ENCODE measurements at regions not wholly inside any gene's neighbourhood (a gene's known extent, or its start where the extent isn't known, plus 50 kb on each side); places are given as distances from the start of the nearest gene placed in this dataset.

- DNase-seq, result no peak
Measured at GRCh38 chr9:91141407-91141965, 220.2 kb downstream of the AUH start.

DNA sequence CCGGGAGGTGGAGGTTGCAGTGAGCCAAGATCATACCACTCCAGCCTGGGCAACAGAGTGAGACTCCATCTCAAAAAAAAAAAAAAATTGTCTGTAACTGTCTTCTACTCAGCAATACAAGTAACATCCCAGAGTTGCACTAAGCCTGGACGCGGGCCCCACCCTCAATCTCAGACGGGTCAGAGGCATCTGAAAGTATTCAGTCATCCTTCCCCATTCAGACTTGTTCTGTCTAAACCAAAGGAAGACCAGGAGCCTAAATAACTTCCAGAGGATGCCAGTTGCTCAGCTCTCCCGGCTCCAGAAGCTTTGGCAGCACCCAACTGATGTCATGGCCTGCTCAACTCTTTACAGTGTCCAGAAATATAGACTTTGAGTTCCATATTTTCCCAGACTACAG lies 218.6 kb downstream of the AUH start:
- DNase-seq, result no peak

DNA sequence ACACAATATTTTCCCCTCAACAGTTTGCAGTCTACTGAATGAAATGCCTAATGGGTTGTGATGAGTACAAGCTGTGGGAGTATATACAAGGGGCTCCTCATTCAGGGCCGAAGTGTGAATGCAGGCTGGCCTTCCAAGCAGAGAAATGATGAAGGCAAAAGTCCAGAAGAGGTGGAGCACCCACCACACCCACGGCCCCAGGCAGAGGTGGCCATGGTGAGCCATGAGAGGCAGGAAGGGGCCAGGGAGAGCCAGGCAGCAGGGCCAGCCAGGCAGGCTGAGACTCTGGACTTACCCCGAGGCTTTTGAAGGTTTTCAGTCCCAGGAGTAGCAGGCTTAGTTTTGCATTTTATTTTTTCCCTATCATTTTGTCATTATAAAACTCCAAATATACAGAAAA lies 218.1 kb downstream of the AUH start:
- DNase-seq, result no peak

DNA sequence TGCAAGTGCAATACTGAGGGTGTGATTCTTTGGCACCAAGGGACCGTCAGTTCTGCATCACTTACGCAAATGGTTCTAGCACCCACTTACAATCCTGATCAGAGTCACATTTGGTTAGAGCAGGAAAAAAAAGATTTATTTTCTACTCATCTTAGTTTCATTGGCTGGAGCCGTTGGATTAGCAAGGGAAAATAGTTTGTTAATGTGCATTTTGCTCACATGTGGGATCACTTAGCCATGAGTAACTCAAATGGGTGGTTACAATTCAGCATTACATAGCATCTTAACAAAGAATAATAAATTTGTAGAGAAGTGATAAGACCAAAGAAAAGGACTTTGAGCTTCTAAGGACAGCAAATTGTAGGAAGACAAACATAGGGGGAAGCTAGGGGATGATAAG lies 216.9 kb downstream of the AUH start:
- DNase-seq, result no peak

DNA sequence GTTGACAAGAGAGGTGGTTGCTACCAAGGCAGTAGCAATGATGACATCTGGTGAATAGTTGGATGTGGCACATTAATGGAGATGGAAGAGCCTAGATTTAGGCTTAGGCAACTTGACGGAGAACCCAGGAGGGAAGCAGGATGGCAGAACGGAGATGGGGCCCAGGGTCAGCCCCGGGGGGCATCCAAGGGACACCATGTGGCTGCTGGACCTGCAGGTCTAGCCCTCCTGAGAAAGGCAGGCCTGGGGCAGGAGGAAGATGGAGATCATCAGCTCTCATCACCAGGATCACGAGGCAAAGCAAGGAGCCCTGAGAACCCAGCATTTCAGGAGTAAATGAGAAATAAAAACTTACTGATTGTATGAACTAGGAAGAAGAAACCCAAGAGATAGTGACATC lies 216.2 kb downstream of the AUH start:
- DNase-seq, result no peak

GRCh38 chr9:91146391-91147019 lies 215.2 kb downstream of the AUH start:
- DNase-seq, result no peak

DNA sequence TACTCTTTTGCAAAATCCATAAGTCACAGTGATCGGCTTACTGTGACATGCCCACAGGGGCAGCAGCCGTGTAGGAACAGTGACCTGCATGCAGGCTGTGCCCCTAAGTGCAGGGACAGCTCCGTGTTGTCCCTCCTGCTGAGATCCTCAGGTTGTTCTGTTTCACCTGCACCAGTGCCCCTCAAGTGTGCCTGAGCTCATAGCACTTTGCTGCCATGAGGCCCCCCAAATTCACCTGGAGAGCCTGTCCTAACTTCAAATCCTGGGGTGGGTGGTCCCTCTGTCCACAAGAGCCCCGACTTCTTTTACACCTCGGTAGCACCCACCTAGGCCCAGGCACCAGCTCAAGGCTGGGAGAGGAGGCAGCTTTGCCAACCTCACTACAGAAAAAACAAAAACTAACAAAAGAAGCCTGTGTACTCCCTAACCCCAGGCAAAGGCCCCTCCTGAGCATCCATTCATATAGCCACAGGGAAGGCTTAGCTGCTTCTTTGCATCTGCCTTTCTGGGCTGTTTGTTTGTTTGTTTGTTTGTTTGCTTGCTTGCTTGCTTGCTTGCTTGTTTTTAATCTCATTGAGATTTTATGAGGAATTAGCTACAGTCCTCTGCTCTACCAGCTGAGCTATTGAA lies 214.5 kb downstream of the AUH start:
- no peak for DNase-seq

DNA sequence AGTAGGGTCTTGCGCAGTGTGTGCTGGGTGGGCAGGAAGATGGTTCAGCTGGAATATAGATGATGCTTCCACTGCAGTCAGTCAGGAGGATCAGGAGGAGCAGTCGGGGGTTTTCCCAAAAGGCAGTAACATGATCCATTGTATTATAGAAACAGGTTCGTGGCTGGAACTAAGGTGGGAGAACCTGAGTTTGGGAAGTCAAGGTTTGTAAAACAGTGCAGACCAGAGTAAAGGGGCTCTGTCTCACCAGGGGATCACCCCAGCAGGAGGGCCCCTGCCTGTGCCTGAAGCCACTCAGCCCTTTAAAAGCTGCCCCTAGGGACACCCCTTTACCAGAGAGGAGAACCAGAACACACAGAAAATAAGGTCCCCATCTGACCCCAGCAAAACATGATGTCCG lies 213.4 kb downstream of the AUH start:
- DNase-seq, result no peak

- no peak for DNase-seq
Measured at GRCh38 chr9:91150273-91150997, 211.3 kb downstream of the AUH start.

- peak; percentile 94 to 97 for DNase-seq
Measured at GRCh38 chr9:91150998-91151717, 210.6 kb downstream of the AUH start.

GRCh38 chr9:91151718-91152095 lies 210.0 kb downstream of the AUH start:
- DNase-seq, result no peak

DNA sequence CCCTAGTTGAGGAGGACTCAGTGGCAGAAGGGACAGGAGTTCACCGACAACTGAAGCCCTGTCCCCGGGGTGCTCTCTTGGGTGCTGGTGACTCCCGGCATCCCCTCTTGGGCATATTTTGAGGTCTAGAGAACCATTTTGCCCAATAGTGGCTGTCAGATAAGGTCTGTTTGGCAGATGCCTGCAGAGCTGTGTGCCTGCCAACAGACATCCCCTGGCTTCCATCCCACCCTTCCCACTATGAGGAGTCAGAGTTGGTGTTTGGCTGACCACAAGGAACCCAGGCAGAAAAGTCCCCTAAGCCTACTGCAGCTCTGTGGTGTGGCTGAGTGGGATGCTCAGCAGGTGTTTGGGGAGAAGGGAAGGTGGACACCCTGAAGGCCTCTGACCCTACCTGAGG lies 207.0 kb downstream of the AUH start:
- no peak for DNase-seq

DNA sequence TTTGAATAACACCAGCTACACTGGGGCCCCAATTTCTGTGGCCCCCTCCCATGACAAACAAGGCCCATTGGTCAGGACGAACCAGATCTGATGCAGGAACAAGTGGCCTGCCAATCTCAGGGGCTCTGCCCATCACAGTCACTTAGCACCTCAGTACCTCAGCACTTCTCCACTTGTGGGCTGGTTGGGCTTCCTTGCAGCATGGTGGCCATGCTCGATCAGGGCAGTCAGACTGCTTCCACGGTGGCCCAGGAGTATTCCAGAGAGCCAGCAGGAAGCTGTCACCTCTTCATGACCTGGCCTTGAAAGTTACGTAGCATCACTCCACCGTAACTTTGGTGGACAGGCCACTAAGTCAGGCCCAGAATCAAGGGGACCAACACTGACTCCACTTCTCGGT lies 206.5 kb downstream of the AUH start:
- no peak for DNase-seq

- DNase-seq, result no peak
Measured at GRCh38 chr9:91155746-91156376, 205.9 kb downstream of the AUH start.

- DNase-seq, result no peak
Measured at GRCh38 chr9:91156451-91157234, 205.1 kb downstream of the AUH start.

DNA sequence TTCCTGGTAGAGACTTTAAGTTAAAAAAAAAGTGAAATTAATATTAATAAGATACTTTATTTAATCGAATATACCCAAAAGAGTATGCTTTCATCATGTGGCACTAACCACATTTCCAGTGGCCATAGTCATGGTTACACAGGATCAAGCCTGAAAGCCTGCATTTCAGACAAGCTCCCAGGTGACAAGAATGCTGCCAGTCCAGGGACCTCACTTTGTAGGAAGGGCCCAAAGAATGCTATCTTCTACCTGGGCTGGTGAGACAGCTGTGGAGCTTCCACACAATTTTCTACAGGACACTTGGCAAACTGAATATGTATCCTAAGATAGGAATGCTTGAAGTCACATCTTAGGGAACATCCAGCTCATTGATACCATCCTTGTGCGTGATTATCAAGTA lies 203.8 kb downstream of the AUH start:
- no peak for DNase-seq

DNA sequence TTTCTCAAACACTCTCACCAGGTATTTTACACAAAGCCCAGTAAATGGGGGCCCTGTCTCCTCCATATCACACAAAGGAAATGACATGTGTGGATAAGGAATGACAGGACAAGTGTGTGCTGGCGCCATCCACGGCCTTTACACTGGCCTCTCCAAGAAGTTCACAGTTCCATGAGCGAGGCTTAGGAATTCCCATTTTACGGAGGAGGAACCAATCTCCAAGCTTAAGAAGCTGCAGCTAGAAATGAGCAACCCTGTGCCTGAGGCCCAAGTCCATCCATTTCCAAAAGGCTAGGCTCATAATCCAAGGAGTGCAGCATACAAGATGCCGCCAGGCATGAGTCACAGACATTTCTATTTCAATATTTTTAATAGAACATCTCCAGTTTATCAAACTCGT lies 203.4 kb downstream of the AUH start:
- DNase-seq, result no peak

GRCh38 chr9:91158946-91159345 lies 202.8 kb downstream of the AUH start:
- no peak for DNase-seq

DNA sequence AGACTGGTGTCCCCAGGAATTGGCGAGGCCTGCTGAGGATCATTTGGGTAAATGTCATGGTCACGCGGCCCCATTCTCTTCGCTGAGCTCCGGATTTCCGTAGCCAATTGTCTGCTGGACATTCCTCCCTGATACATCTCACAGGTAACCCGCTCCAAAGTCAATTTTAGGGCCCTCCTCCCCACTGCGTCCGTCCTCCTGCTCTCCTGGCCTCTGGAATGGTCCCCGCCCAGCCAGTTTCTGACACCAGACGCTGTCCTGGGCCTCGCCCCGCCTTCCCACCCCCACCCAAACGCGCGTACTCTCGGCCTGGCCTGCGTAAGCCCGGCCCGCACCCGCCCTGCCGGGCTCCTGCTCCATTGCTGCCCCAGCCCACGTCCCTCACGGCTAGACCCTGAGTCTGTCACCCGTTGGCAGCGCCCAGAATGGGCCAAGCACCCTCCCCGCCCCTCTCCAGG lies 202.0 kb downstream of the AUH start:
- DNase-seq, result no peak

DNA sequence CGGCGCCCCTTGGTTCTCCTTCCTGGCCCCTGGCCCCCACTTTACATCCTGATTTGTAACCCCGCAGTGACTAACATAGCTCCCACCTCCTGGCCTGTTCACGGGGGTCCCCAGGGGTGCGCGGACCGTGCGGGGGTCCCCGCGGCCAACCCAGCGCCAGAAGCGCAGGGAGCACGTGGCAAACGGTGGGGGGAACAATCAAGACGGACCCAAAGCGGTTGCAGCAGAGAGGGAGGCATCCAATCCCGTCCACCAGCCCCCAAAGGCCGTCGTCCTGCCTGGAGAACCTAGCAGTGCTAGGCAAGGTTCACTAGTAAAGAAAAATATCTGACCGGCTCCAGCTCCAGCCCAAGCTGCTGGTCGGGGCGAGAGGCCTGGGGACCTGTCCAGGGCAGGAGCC lies 201.5 kb downstream of the AUH start:
- DNase-seq, result no peak

DNA sequence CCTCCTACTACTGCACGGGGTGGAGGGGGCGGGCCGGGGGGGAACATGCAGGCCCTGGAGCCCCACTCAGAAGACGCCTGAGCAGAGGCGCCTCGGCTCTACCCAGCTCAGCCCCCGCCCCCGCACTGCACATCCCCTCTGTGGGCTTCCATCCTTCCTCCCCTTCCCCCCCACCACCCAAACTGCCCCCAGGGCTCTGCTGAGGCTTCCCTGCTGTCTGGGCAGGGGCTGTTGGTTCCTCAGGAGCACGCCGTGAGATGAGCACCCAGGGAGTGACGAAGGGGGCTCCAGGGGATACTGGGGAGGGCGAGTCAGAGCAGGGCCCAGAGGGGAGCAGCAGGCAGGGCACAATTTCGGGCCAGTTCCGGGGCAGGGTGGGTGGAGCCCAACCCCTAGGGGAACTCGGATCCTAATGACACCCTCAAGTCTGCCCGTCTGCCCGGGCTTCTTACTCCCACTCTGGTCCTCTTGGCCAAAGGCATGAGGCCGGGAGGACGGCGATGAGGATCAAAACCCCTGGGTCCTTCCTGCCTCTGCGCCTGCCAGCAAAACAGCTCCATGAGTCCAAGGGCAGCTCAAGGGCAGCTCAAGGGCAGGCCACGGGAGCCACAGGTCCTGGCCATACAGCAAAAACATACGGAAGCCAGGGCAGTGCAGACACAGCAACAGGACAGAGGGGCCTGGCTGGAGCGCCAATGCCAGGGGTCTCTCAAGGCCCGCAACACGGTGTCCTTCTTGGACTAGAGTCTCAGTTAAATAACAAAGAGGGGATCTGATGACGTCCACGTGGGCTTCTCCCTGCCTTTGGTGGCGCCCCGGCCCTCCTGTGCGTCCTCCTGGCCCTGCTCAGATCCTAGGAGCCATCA lies 200.9 kb downstream of the AUH start:
- DNase-seq, result no peak
